HepG2 (cell line): ENCODE measurements at regions not wholly inside any gene's neighbourhood (a gene's known extent, or its start where the extent isn't known, plus 50 kb on each side); places are given as distances from the start of the nearest gene placed in this dataset.

Experiments
- AGO2 ChIP-seq: fragments of 200-400 bp; formaldehyde crosslinking; optimal IDR thresholded peaks from 2 replicates; pipeline ENCODE3; 2017; ENCODE audit warnings: mild to moderate bottlenecking, low read depth, low read length, moderate library complexity
- REST ChIP-seq, 2 experiments: IDR thresholded peaks; 2 replicates each; pipeline ENCODE4 v1.6.1; 2011 to 2012; ENCODE audit warnings: low read length in 2 of 2, borderline replicate concordance in 1 of 2, low read depth in 1 of 2, mild to moderate bottlenecking in 1 of 2, moderate library complexity in 1 of 2
- RNF2 ChIP-seq: fragments of 450-650 bp; conservative IDR thresholded peaks from 2 replicates; pipeline ENCODE4 v1.6.1; 2016; ENCODE audit warnings: low read depth
- SOX6 ChIP-seq, 2 experiments: fragments of 450-650 bp in 1 of 2; sonication (generic) in 1 of 2; formaldehyde crosslinking in 1 of 2; IDR thresholded peaks; 2 replicates each; pipeline versions ENCODE4 v1.4.0 to v1.6.1; 2017 to 2020; ENCODE audit warnings: antibody characterized with exemption in 1 of 2, mild to moderate bottlenecking in 1 of 2, missing genetic modification reagents in 1 of 2
- SP1 ChIP-seq, 2 experiments: fragments of 450-650 bp in 1 of 2; sonication (generic) in 1 of 2; formaldehyde crosslinking in 1 of 2; IDR thresholded peaks; 2 replicates each; pipeline versions ENCODE4 v1.4.0 to v1.6.1; 2016 to 2020; ENCODE audit warnings: missing genetic modification reagents in 1 of 2
- ZNF260 ChIP-seq: sonication (generic); formaldehyde crosslinking; IDR thresholded peaks from 2 replicates; pipeline ENCODE4 v1.4.0; 2020; ENCODE audit warnings: missing genetic modification reagents, low read depth, mild to moderate bottlenecking, borderline replicate concordance
- TF ChIP-seq, protein P1 (sequence below): IDR thresholded peaks from 2 replicates; pipeline ENCODE4 v1.6.1; 2012; ENCODE audit warnings: inconsistent platforms
- TF ChIP-seq, protein P2 (sequence below): IDR thresholded peaks from 2 replicates; pipeline ENCODE4 v1.6.1; 2012; ENCODE audit warnings: low read length, improper control_type of control experiment

DNA sequence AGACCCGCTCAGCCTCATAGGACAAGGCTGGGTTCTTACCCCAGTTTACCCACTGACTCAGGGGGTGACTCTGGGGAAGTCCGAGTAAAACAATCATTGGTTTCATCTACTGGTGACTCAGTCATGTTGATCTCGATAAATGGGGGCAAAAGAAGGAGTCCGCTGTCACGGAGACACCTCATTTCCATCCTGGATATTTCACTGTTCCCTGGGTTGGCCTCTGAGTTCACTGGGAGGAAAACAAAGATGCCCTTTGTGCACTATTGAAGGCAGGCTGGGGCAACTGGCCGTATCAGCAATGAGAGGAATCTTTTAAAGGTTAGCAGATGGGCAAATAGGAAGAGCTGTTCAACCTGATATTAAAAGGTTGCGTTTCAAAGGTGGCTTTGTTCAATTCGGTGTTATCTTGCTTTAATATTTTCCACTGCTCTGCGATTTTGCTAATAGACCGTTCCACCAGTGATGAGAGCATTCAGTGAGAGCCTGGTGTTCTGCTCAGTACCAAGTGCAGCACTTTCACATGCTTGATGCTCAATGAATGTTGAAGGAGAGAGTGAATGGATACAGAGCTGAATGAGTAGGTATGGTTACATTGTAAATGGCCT lies 110.2 kb upstream of the EGFLAM start:
- no peak for TF ChIP-seq RNF2
- TF ChIP-seq ZNF260, result no peak
- no peak for TF ChIP-seq REST (IDR thresholded peaks at IDR 0.05; ENCODE audit: borderline replicate concordance in 1 of 2, low read depth in 1 of 2, low read length in 2 of 2)
- TF ChIP-seq SOX6 (IDR thresholded peaks at IDR 0.05), result no peak
- TF ChIP-seq SOX6 (CRISPR knock-in tag; IDR thresholded peaks at IDR 0.05), result peak; percentile 93
- TF ChIP-seq, protein P1, sequence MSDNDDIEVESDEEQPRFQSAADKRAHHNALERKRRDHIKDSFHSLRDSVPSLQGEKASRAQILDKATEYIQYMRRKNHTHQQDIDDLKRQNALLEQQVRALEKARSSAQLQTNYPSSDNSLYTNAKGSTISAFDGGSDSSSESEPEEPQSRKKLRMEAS, result peak; percentile 44; the same call in 1 of the 2 replicates
- TF ChIP-seq AGO2, result no peak
- TF ChIP-seq SP1 (IDR thresholded peaks at IDR 0.05), result no peak
- no peak for TF ChIP-seq SP1 (CRISPR knock-in tag; IDR thresholded peaks at IDR 0.05)
- TF ChIP-seq, protein P2, sequence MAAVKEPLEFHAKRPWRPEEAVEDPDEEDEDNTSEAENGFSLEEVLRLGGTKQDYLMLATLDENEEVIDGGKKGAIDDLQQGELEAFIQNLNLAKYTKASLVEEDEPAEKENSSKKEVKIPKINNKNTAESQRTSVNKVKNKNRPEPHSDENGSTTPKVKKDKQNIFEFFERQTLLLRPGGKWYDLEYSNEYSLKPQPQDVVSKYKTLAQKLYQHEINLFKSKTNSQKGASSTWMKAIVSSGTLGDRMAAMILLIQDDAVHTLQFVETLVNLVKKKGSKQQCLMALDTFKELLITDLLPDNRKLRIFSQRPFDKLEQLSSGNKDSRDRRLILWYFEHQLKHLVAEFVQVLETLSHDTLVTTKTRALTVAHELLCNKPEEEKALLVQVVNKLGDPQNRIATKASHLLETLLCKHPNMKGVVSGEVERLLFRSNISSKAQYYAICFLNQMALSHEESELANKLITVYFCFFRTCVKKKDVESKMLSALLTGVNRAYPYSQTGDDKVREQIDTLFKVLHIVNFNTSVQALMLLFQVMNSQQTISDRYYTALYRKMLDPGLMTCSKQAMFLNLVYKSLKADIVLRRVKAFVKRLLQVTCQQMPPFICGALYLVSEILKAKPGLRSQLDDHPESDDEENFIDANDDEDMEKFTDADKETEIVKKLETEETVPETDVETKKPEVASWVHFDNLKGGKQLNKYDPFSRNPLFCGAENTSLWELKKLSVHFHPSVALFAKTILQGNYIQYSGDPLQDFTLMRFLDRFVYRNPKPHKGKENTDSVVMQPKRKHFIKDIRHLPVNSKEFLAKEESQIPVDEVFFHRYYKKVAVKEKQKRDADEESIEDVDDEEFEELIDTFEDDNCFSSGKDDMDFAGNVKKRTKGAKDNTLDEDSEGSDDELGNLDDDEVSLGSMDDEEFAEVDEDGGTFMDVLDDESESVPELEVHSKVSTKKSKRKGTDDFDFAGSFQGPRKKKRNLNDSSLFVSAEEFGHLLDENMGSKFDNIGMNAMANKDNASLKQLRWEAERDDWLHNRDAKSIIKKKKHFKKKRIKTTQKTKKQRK, result no peak
